Hepatocyte (in vitro differentiated cells): ENCODE measurements at regions not wholly inside any gene's neighbourhood (a gene's known extent, or its start where the extent isn't known, plus 50 kb on each side); places are given as distances from the start of the nearest gene placed in this dataset.

Source experiments
- DNase-seq: peaks from one replicate; pipeline ENCODE4 v3.0.0-alpha.2; 2016; ENCODE audit warnings: low spot score
- H2AFZ ChIP-seq: fragments of 200-600 bp; sonication (generic); 2 replicates; pipeline ENCODE4 v1.6.0; 2016; ENCODE audit warnings: antibody characterized with exemption, mild to moderate bottlenecking
- H3K27ac ChIP-seq: fragments of 200-600 bp; sonication (generic); 2 replicates; pipeline ENCODE4 v1.5.1; 2016; ENCODE audit warnings: mild to moderate bottlenecking
- H3K27me3 ChIP-seq: fragments of 200-600 bp; sonication (generic); 2 replicates; pipeline ENCODE4 v1.6.1; 2016
- H3K36me3 ChIP-seq: fragments of 200-600 bp; sonication (generic); replicated peaks from 2 replicates; pipeline ENCODE4 v1.5.1; 2016; ENCODE audit warnings: low read depth; ENCODE audit not compliant: insufficient read depth
- H3K4me1 ChIP-seq: fragments of 200-600 bp; sonication (generic); 2 replicates; pipeline ENCODE4 v1.5.1; 2016; ENCODE audit warnings: mild to moderate bottlenecking, moderate library complexity; ENCODE audit not compliant: insufficient read depth
- H3K4me2 ChIP-seq: fragments of 200-600 bp; sonication (generic); 2 replicates; pipeline ENCODE4 v1.6.0; 2016
- H3K4me3 ChIP-seq: fragments of 200-600 bp; sonication (generic); 2 replicates; pipeline ENCODE4 v1.5.1; 2016; ENCODE audit warnings: mild to moderate bottlenecking
- H3K79me2 ChIP-seq: fragments of 200-600 bp; sonication (generic); 2 replicates; pipeline ENCODE4 v1.6.0; 2017; ENCODE audit warnings: mild to moderate bottlenecking
- H3K9me2 ChIP-seq: fragments of 200-600 bp; sonication (generic); replicated peaks from 2 replicates; pipeline ENCODE4 v1.6.0; 2017; ENCODE audit warnings: mild to moderate bottlenecking; ENCODE audit not compliant: insufficient read depth
- H3K9me3 ChIP-seq: fragments of 200-600 bp; sonication (generic); 2 replicates; pipeline ENCODE4 v1.5.1; 2016; ENCODE audit warnings: low read depth, mild to moderate bottlenecking
- H4K20me1 ChIP-seq: fragments of 200-600 bp; sonication (generic); 2 replicates; pipeline ENCODE4 v1.6.0; 2016; ENCODE audit warnings: mild to moderate bottlenecking; ENCODE audit not compliant: insufficient read depth, poor library complexity, severe bottlenecking
- EZH2 ChIP-seq: fragments of 200-600 bp; sonication (generic); IDR thresholded peaks from 2 replicates; pipeline ENCODE4 v1.6.1; 2016; ENCODE audit warnings: antibody characterized with exemption, mild to moderate bottlenecking, borderline replicate concordance
- EZH2phosphoT487 ChIP-seq: fragments of 200-600 bp; sonication (generic); IDR thresholded peaks from one replicate; pipeline ENCODE4 v1.6.1; 2018; ENCODE audit warnings: antibody characterized with exemption, mild to moderate bottlenecking, low read depth, moderate library complexity; ENCODE audit not compliant: unreplicated experiment, severe bottlenecking
- WGBS: methylation state at CpG from one replicate; pipeline ENCODE4 v1.1.6; 2016; ENCODE audit warnings: low lambda C conversion rate; ENCODE audit errors: missing lambda C conversion rate; 5-methylcytosine and 5-hydroxymethylcytosine counted together
- TF ChIP-seq, protein P1 (sequence below): fragments of 200-600 bp; sonication (generic); IDR thresholded peaks from 2 replicates; pipeline ENCODE4 v1.5.1; 2016; ENCODE audit warnings: antibody characterized with exemption, mild to moderate bottlenecking; ENCODE audit not compliant: poor library complexity

DNA sequence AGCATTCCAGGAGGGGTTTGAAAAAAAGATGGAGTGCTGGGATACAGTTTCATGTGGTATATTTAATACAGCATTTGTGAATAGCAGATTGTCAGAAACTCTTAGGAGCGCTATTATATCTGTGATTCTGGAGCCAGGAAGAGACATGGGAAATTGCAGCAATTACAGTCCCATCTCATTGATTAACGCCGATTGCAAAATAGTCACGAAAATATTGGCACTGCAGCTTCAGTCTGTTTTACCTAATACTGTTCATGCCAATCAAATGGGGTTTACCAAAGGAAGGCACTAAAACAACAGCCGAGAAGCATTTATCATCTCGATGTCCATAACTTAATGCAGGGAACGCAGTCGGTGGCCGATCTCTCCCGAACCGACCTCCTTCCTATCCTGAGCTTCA lies 295.8 kb downstream of the TEX29 start:
- 87% methylated on average over 11 of the region's 11 CpGs for WGBS
- H3K27ac ChIP-seq, result no peak overlapping the region
- TF ChIP-seq, protein P1, sequence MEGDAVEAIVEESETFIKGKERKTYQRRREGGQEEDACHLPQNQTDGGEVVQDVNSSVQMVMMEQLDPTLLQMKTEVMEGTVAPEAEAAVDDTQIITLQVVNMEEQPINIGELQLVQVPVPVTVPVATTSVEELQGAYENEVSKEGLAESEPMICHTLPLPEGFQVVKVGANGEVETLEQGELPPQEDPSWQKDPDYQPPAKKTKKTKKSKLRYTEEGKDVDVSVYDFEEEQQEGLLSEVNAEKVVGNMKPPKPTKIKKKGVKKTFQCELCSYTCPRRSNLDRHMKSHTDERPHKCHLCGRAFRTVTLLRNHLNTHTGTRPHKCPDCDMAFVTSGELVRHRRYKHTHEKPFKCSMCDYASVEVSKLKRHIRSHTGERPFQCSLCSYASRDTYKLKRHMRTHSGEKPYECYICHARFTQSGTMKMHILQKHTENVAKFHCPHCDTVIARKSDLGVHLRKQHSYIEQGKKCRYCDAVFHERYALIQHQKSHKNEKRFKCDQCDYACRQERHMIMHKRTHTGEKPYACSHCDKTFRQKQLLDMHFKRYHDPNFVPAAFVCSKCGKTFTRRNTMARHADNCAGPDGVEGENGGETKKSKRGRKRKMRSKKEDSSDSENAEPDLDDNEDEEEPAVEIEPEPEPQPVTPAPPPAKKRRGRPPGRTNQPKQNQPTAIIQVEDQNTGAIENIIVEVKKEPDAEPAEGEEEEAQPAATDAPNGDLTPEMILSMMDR, result no peak
- TF ChIP-seq EZH2phosphoT487 (no peak), EZH2 (no peak)
- H3K9me2 ChIP-seq, result no peaks in the 10 kb centered on the region
- H3K9me3 ChIP-seq, result no peaks in the 10 kb centered on the region
- no peak for DNase-seq
- H3K4me1 ChIP-seq, result no peaks in the 10 kb centered on the region
- no peak overlapping the region for H3K4me2 ChIP-seq
- no peaks in the 10 kb centered on the region for H4K20me1 ChIP-seq
- no peaks in the 10 kb centered on the region for H3K36me3 ChIP-seq
- no peaks in the 10 kb centered on the region for H3K79me2 ChIP-seq
- H3K4me3 ChIP-seq, result no peak overlapping the region
- no peak overlapping the region for H2AFZ ChIP-seq
- peaks cover 14% of the 10 kb centered on the region for H3K27me3 ChIP-seq

DNA sequence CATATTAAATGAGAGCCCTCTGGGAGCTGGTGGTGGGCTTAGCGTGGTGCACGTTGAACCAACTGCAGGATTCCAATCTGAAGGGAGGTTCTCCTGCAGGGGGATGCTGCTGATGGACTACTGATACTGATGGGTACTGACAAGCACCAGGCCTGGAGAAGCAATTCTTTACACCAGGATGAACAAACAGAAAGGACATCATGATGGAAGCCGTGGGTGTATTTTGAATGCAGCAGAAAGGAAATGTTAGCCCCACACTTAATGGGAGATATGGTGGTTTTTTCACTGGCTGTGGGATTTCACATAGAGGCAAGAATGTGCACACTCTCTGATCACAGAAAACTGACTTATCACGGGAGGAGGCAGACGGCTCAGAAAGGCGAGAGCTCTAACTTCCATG lies 299.7 kb downstream of the TEX29 start:
- TF ChIP-seq EZH2phosphoT487 (no peak), EZH2 (no peak)
- TF ChIP-seq, protein P1, result no peak
- no peaks in the 10 kb centered on the region for H3K36me3 ChIP-seq
- no peaks in the 10 kb centered on the region for H3K9me3 ChIP-seq
- H4K20me1 ChIP-seq, result no peaks in the 10 kb centered on the region
- no peak for DNase-seq
- no peaks in the 10 kb centered on the region for H3K79me2 ChIP-seq
- H3K4me1 ChIP-seq, result no peaks in the 10 kb centered on the region
- no peak overlapping the region for H2AFZ ChIP-seq
- 84% methylated on average over 6 of the region's 6 CpGs for WGBS
- H3K27ac ChIP-seq, result no peak overlapping the region
- peaks cover 10% of the 10 kb centered on the region for H3K27me3 ChIP-seq
- H3K9me2 ChIP-seq, result no peaks in the 10 kb centered on the region
- no peak overlapping the region for H3K4me2 ChIP-seq
- no peak overlapping the region for H3K4me3 ChIP-seq

DNA sequence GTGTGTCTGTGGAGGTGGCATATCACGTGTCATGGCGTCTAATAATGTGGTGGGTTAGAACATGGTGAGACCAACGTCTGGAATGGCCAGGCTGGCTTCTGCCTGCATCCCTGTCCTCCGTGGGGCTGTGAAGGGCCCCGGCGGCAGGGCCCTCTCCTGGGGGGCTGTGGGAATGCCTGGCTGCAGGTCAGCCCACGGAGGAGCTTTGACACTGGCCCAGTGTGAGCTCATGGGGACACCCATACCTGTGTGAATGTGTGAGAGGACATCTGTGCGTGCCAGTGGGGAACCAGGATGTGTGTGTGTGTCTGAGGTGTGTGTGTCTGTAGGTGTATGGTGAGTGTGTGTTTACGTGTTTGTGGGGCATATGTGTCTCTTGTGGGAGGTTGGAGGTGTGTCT lies 300.1 kb downstream of the TEX29 start:
- H3K27ac ChIP-seq, result no peak overlapping the region
- TF ChIP-seq EZH2 (no peak), EZH2phosphoT487 (no peak)
- TF ChIP-seq, protein P1, result no peak
- 87% methylated on average over 9 of the region's 9 CpGs for WGBS

DNA sequence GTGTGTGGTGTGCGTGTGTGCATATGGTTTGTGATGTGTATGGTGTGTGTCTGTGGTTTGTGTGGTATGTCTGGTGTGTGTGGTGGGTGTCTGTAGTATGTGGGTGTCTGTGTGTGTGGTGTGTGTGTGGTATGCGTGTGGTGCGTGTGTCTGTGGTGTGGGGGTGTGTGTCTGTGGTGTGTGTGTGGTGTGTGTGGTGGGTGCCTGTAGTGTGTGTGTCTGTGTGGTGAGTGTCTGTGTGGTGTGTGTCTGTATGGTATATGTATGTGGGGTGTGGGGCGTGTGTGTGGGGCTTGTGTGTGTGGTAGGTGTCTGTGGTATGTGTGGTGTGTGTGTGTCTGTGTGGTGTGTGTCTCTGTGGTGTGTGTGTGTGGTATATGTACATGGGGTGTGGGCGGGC lies 300.7 kb downstream of the TEX29 start:
- H3K27ac ChIP-seq, result no peak overlapping the region
- H3K4me3 ChIP-seq, result no peak overlapping the region
- H3K27me3 ChIP-seq, result peaks cover 5% of the 10 kb centered on the region
- H3K9me3 ChIP-seq, result no peaks in the 10 kb centered on the region
- no peaks in the 10 kb centered on the region for H3K9me2 ChIP-seq
- TF ChIP-seq EZH2phosphoT487 (no peak), EZH2 (no peak)
- TF ChIP-seq, protein P1, result no peak
- H3K4me2 ChIP-seq, result no peak overlapping the region
- no peak for DNase-seq
- H3K36me3 ChIP-seq, result no peaks in the 10 kb centered on the region
- no peaks in the 10 kb centered on the region for H3K4me1 ChIP-seq
- 94% methylated on average over 4 of the region's 5 CpGs for WGBS
- H2AFZ ChIP-seq, result no peak overlapping the region
- H4K20me1 ChIP-seq, result no peaks in the 10 kb centered on the region
- no peaks in the 10 kb centered on the region for H3K79me2 ChIP-seq

More for the DNA sequence above, 300.1 kb downstream of the TEX29 start:
- H3K4me1 ChIP-seq, result no peaks in the 10 kb centered on the region
- H3K9me2 ChIP-seq, result no peaks in the 10 kb centered on the region
- no peak overlapping the region for H2AFZ ChIP-seq
- no peaks in the 10 kb centered on the region for H3K79me2 ChIP-seq
- peaks cover 6% of the 10 kb centered on the region for H3K27me3 ChIP-seq
- DNase-seq, result no peak
- no peak overlapping the region for H3K4me3 ChIP-seq
- no peaks in the 10 kb centered on the region for H4K20me1 ChIP-seq
- H3K9me3 ChIP-seq, result no peaks in the 10 kb centered on the region
- H3K36me3 ChIP-seq, result no peaks in the 10 kb centered on the region
- H3K4me2 ChIP-seq, result no peak overlapping the region
